NCI-H345 (cell line): ENCODE measurements at regions not wholly inside any gene's neighbourhood (a gene's known extent, or its start where the extent isn't known, plus 50 kb on each side); places are given as distances from the start of the nearest gene placed in this dataset.

Experiments
- DNase-seq: peaks from one replicate; lab custom pipeline; 2025; lab: John Stamatoyannopoulos, UW

- no peak for DNase-seq
Observed at GRCh38 chr2:42855221-42855970, 63.0 kb upstream of the HAAO start.

- DNase-seq: no peak
Observed at GRCh38 chr2:42854207-42854818, 61.9 kb upstream of the HAAO start.

- DNase-seq: no peak
Observed at GRCh38 chr2:42853549-42854206, 61.3 kb upstream of the HAAO start.

- no peak for DNase-seq
Observed at GRCh38 chr2:42852798-42853197, 60.4 kb upstream of the HAAO start.

- no peak for DNase-seq
Observed at GRCh38 chr2:42851740-42852250, 59.4 kb upstream of the HAAO start.

- no peak for DNase-seq
Observed at GRCh38 chr2:42851186-42851585, 58.8 kb upstream of the HAAO start.

- DNase-seq: no peak
Observed at GRCh38 chr2:42850016-42850805, 57.8 kb upstream of the HAAO start.

GRCh38 chr2:42849311-42849710, 56.9 kb upstream of the HAAO start:
- DNase-seq: no peak

- no peak for DNase-seq
Observed at GRCh38 chr2:42848726-42849290, 56.4 kb upstream of the HAAO start.

- no peak for DNase-seq
Observed at GRCh38 chr2:42848265-42848664, 55.9 kb upstream of the HAAO start.

GRCh38 chr2:42847596-42848151, 55.3 kb upstream of the HAAO start:
- DNase-seq: no peak

GRCh38 chr2:42846932-42847595, 54.7 kb upstream of the HAAO start:
- DNase-seq: no peak

- DNase-seq: no peak
Observed at GRCh38 chr2:42846026-42846425, 53.6 kb upstream of the HAAO start.

- DNase-seq: peak; percentile 22
Observed at GRCh38 chr2:42844901-42845821, 52.8 kb upstream of the HAAO start.

GRCh38 chr2:42844366-42844765, 52.0 kb upstream of the HAAO start:
- DNase-seq: no peak

- DNase-seq: no peak
Observed at GRCh38 chr2:42843611-42844010, 51.2 kb upstream of the HAAO start.

- DNase-seq: no peak
Observed at GRCh38 chr2:42843131-42843530, 50.7 kb upstream of the HAAO start.

GRCh38 chr2:42842466-42842865, 50.1 kb upstream of the HAAO start:
- DNase-seq: no peak
